ENCODE measurements at regions not wholly inside any gene's neighbourhood (a gene's known extent, or its start where the extent isn't known, plus 50 kb on each side); places are given as distances from the start of the nearest gene placed in this dataset.

GRCh38 chr6:18962361-18962905 lies 575.3 kb downstream of the RNF144B start:
- DNase-seq (ENCODE audit: low read depth): no peak

GRCh38 chr6:18963439-18963838 lies 576.3 kb downstream of the RNF144B start:
- no peak for DNase-seq (ENCODE audit: low read depth)

- no peak for DNase-seq (ENCODE audit: low read depth)
These were observed 586.1 kb downstream of the RNF144B start for GRCh38 chr6:18973251-18973650.

DNA sequence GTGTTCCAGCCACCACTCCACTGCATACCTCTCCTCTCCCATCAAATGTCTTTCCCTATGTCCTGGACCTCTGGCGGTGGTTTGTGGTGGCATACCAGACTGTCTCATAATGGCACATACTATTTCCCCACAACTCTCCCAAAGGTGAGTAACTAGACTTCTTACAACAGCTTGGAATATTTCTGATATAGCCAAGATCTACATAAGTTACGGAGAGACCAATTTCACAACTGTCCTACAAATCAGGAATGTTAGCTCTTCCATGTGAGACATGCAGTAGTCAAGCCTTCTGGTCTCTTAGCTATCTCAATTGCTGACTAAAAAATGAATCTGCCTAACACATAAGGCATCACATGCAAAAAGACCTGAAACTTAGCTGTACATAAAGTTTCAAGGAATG lies 588.9 kb downstream of the RNF144B start:
- DNase-seq (ENCODE audit: low read depth): no peak

- no peak for DNase-seq (ENCODE audit: low read depth)
These were observed 589.8 kb downstream of the RNF144B start for GRCh38 chr6:18976966-18977365.

DNA sequence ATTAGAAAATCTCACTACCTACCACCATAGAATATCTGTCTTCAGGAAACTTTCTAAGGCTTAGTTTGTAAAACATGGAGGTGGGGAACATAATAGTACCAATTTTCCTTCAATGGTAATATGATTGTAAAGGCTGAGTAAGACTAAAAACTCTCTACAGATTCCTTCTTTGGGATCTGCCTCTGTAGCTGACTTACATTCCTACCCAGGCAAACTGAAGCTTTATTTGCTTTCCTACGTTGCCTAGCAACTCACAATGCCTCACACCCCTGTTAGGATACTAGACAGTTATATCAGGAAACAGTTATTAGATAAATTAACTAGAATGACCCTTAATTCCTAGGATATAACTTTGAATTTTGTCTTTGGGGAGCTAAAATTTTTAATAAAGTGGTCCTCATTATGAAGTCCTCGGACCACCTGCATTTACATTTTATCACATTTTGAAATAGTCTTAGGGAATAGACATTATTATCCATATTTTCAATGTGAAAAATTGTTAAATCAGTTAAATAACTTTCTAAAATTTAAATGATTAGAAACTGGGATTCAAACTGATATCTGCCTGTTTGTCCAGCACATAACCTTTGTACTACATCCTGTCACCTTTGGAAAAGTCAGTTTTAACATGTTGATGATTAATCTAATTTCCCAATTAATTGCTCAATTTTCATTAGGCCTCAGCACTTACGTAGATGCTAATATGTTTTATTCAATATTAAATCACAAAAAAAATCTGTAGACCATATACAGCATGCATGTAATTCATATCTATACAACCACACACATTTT lies 591.4 kb downstream of the RNF144B start:
- peak; percentile 19 for DNase-seq (ENCODE audit: low read depth)

DNA sequence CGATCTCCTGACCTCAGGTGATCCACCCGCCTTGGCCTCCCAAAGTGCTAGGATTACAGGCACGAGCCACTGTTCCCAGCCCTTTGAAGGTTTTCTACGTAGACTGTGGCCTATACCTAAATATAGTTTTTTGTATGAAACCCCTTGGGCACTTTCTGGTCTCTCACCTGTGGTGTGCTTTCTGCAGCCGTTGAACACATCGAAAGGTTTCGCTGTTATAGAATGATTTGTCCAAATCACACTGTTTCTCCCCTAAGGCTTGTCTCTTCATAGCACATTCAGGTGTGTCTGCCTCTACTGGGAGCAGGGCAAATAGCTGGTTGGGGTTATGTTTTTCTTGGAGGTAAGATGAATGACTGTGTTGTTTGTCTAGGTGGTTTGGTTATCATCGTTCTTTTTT lies 597.9 kb downstream of the RNF144B start:
- no peak for DNase-seq (ENCODE audit: low read depth)

DNA sequence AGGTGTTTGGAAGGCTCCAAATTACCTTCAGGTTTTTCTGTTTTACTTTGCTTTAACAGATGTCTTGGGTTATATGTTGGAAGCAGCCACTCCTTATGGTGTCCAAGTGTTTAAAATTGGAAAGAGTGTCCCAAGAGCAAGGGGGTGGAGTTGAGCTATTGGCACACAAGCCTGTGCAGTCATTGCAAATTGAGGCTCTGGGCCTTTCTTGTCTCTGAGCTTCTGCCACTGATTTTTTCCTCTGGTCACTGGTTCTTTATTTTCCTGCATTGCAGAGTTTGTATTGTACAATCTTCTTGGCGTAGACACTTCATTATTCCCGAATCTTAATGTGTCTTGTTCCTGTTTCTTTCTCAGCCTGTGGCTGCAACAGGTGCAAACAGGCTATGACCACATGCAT lies 598.8 kb downstream of the RNF144B start:
- no peak for DNase-seq (ENCODE audit: low read depth)

DNA sequence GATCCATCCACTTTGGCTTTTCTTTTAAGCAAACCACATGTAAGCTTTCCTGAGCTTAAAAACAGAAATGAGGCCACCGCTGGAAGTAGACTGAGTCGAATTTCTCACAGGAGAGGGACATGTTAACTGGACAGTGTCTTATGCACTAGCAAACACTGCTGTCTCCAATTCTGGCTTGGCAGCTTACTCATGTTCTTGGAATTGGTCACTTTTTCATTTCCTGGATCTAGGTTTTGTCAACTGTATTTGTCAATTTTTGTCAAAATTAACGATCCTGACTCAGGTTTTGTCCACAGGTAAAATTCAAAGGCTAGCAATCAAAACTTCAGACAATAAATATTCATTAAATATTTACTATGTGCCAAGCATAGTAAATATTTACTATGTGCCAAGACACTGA lies 601.5 kb downstream of the RNF144B start:
- DNase-seq (ENCODE audit: low read depth): no peak

GRCh38 chr6:18990059-18990978 lies 603.2 kb downstream of the RNF144B start:
- DNase-seq (ENCODE audit: low read depth): peak; percentile 70

DNA sequence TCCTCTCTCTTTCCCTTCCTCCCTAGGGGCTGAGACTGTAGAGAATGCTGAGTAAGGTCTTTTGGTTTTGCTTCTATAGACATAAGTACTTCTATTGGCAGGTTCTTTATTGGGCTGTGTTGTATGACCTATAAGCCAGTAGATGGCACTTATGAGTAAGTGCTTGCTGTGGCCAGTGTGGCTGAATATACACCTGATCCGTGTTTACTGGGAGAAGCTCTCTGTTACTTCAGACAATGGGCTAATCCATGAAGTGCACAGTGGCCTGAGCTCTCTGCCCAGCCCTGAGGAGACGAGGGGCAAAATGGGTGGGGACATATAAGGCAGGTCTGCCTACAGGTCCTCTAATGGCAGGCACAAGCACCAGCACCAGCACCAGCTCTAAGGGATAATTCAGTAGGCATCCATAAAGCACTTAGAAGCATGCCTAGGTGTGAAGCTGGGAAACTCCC lies 610.3 kb downstream of the RNF144B start:
- DNase-seq (ENCODE audit: low read depth): peak; percentile 22

DNA sequence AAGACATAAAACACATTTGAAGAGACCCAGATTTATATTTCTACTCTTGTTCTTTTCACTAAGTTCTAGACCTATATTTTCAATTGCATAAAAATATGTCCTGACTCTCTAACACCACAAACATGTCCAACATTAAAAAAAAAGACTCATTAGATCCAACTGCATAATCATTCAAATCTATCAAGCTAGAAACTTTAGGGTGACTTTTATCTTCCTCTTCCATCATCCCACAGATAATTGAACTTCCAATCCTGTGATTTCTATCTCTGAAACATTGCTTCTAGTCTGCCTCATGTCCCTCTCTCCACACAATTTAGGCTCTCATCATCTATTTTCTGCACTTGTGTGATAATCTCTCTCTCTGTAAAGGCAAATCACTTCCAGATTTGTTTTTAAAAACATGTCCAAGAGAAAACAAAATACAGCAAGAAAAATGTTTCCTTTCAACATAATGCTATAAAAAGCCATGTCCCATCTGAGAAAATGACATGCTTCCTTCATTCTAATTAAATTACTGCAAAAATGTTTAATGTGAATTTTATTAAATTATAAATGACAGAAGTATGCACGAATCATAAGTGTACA lies 615.9 kb downstream of the RNF144B start:
- DNase-seq (ENCODE audit: low read depth): no peak

DNA sequence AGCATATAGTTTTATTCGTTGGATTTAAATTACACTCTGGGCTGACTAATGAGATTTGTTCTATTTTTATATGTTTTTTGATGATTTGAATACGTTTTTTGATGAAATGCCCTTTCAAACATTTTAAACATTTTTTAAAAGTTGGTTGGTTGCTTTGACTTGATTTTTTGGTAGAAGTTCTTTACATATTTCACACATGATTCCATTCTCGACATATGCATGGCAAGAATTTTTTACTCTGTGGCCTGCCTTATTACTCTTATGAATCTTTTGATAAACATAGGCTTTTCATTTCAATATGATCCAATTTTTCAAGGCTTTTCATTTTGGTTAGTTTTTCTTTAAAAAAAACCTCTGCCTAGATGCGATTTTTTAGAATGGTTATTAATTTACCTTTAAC lies 617.0 kb downstream of the RNF144B start:
- DNase-seq (ENCODE audit: low read depth): no peak

- DNase-seq (ENCODE audit: low read depth): no peak
These were observed 622.6 kb downstream of the RNF144B start for GRCh38 chr6:19009769-19010168.

GRCh38 chr6:19013026-19013705 lies 626.0 kb downstream of the RNF144B start:
- DNase-seq (ENCODE audit: low read depth): no peak

DNA sequence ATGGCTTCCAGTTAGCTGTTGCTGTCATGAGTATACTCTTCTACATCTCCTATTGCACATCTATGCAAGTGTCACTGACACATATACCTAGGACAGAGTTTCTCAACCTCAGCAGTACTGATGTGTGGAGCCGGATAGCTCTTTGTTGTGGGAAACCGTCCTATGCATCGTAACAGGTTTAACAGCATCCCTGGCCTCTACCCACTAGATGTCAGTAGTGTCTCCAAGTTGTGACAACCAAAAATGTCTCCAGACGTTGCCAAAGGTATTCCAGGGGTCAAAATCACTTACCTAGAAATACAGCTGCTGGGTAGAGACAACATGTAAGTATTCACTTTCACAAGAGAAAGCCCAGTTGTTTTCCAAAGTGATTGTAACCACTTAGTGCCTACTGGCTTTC lies 637.6 kb downstream of the RNF144B start:
- DNase-seq (ENCODE audit: low read depth): peak; percentile 30

DNA sequence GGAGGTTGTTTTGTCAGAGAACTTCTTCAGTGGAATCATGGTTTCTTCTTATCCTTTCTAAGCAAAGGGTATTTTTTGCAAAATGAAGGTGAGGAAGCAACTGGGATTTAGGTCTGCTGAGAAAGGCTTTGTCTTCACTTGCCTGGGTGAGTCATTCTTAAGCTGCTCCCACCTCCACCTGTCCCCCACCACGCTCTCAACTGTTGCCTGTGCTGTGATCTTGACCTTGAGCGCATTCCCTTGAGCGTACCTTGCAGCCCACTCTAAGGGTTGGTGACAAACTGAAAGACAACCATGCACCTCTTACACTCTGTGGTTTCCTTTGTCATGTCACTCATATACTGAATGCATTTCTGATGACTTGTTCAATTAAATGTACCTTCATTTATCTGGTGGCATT lies 641.1 kb downstream of the RNF144B start:
- DNase-seq (ENCODE audit: low read depth): no peak

GRCh38 chr6:19032591-19033295 lies 645.6 kb downstream of the RNF144B start:
- no peak for DNase-seq (ENCODE audit: low read depth)

- DNase-seq (ENCODE audit: low read depth): no peak
These were observed 646.5 kb downstream of the RNF144B start for GRCh38 chr6:19033683-19034082.

- DNase-seq (ENCODE audit: low read depth): no peak
These were observed 647.8 kb downstream of the RNF144B start for GRCh38 chr6:19034986-19035385.

Measured in Daoy (cell line).